Erythroblast (primary cell): ENCODE measurements at regions not wholly inside any gene's neighbourhood (a gene's known extent, or its start where the extent isn't known, plus 50 kb on each side); places are given as distances from the start of the nearest gene placed in this dataset.

Experiments used
- GATA1 ChIP-seq: IDR thresholded peaks from 2 replicates; pipeline ENCODE4 v1.6.1; 2011; ENCODE audit warnings: low read depth, mild to moderate bottlenecking, control low read depth, low read length, moderate library complexity
- POLR2A ChIP-seq: IDR thresholded peaks from 2 replicates; pipeline ENCODE4 v1.6.1; 2011; ENCODE audit warnings: mild to moderate bottlenecking, low read length

- TF ChIP-seq POLR2A (no peak), GATA1 (no peak)
These were observed 1726.1 kb downstream of the TP53TG3F start for GRCh38 chr16:35185366-35186044.
